ENCODE measurements at regions not wholly inside any gene's neighbourhood (a gene's known extent, or its start where the extent isn't known, plus 50 kb on each side); places are given as distances from the start of the nearest gene placed in this dataset.

DNA sequence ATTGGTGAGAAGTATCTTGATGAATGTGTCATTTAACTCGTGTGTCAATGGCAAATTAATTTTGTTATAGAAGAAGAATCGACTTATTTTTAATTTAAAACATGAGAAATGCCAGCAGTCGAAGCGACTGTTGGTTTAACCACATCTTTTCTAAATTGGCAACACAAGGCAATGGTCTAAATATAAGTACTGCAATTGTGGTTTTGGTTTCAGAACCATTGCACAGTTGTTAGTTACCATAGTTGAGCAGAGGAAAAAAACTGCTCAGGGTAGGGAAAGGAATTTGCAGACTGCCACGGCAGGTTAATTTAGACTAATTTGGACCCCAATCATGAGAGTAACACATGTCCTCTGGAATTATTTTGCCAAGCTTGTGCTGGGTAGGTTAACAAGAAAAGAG, 185.6 kb upstream of the RUNX1 start:
- TF ChIP-seq POLR2A (IDR thresholded peaks at IDR 0.05) = no peak
- TF ChIP-seq, protein P1, sequence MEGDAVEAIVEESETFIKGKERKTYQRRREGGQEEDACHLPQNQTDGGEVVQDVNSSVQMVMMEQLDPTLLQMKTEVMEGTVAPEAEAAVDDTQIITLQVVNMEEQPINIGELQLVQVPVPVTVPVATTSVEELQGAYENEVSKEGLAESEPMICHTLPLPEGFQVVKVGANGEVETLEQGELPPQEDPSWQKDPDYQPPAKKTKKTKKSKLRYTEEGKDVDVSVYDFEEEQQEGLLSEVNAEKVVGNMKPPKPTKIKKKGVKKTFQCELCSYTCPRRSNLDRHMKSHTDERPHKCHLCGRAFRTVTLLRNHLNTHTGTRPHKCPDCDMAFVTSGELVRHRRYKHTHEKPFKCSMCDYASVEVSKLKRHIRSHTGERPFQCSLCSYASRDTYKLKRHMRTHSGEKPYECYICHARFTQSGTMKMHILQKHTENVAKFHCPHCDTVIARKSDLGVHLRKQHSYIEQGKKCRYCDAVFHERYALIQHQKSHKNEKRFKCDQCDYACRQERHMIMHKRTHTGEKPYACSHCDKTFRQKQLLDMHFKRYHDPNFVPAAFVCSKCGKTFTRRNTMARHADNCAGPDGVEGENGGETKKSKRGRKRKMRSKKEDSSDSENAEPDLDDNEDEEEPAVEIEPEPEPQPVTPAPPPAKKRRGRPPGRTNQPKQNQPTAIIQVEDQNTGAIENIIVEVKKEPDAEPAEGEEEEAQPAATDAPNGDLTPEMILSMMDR (IDR thresholded peaks at IDR 0.05 in 8 of 11, conservative IDR thresholded peaks at IDR 0.05 in 3 of 11) = no peak
- TF ChIP-seq POLR2AphosphoS5 (IDR thresholded peaks at IDR 0.05) = no peak

All from spleen (tissue), 7 donors.